HepG2 (cell line): ENCODE measurements at regions not wholly inside any gene's neighbourhood (a gene's known extent, or its start where the extent isn't known, plus 50 kb on each side); places are given as distances from the start of the nearest gene placed in this dataset.

Source experiments
- EP300 ChIP-seq, 3 experiments: sonication (generic) in 1 of 3; formaldehyde crosslinking in 1 of 3; IDR thresholded peaks; 2 replicates each; pipeline versions ENCODE4 v1.5.1 to v1.6.1; 2011 to 2020; ENCODE audit warnings: low read depth in 2 of 3, low read length in 2 of 3, borderline replicate concordance in 1 of 3, improper control_type of control experiment in 1 of 3, mild to moderate bottlenecking in 1 of 3, missing genetic modification reagents in 1 of 3, moderate library complexity in 1 of 3
- GATAD2A ChIP-seq: IDR thresholded peaks from 2 replicates; pipeline ENCODE4 v1.6.1; 2016
- HES4 ChIP-seq: sonication (generic); formaldehyde crosslinking; IDR thresholded peaks from 2 replicates; pipeline ENCODE4 v1.9.0; 2021; ENCODE audit warnings: mild to moderate bottlenecking, missing genetic modification reagents, borderline replicate concordance
- HNF4A ChIP-seq: sonication (generic); formaldehyde crosslinking; IDR thresholded peaks from 2 replicates; pipeline ENCODE4 v1.4.0; 2020; ENCODE audit warnings: missing genetic modification reagents
- KLF9 ChIP-seq: IDR thresholded peaks from 2 replicates; pipeline ENCODE4 v1.6.1; 2016; ENCODE audit warnings: low read depth
- NRL ChIP-seq: sonication (generic); formaldehyde crosslinking; IDR thresholded peaks from 2 replicates; pipeline ENCODE4 v1.5.0; 2020; ENCODE audit warnings: missing genetic modification reagents, mild to moderate bottlenecking, moderate library complexity, borderline replicate concordance
- PHF8 ChIP-seq: sonication (generic); formaldehyde crosslinking; IDR thresholded peaks from 2 replicates; pipeline ENCODE4 v1.5.0; 2020; ENCODE audit warnings: missing genetic modification reagents
- POGZ ChIP-seq: sonication (generic); formaldehyde crosslinking; IDR thresholded peaks from 2 replicates; pipeline ENCODE4 v1.4.0; 2020; ENCODE audit warnings: mild to moderate bottlenecking, missing genetic modification reagents
- SAP130 ChIP-seq: IDR thresholded peaks from 2 replicates; pipeline ENCODE4 v1.6.1; 2016; ENCODE audit warnings: low read depth
- STAG1 ChIP-seq: sonication (generic); formaldehyde crosslinking; IDR thresholded peaks from 2 replicates; pipeline ENCODE4 v1.4.0; 2020; ENCODE audit warnings: missing genetic modification reagents
- ZMYM4 ChIP-seq: sonication (generic); formaldehyde crosslinking; IDR thresholded peaks from 2 replicates; pipeline ENCODE4 v1.8.1; 2023; ENCODE audit warnings: mild to moderate bottlenecking, missing genetic modification reagents
- ZNF292 ChIP-seq: sonication (generic); formaldehyde crosslinking; IDR thresholded peaks from 2 replicates; pipeline ENCODE4 v1.8.1; 2022; ENCODE audit warnings: mild to moderate bottlenecking, low read depth, missing genetic modification reagents, borderline replicate concordance
- ZNF350 ChIP-seq: sonication (generic); formaldehyde crosslinking; IDR thresholded peaks from 2 replicates; pipeline ENCODE4 v1.4.0; 2020; ENCODE audit warnings: mild to moderate bottlenecking, low read depth, missing genetic modification reagents, borderline replicate concordance
- ZNF644 ChIP-seq: IDR thresholded peaks from 2 replicates; pipeline ENCODE4 v1.6.1; 2016; ENCODE audit warnings: low read depth
- ZNF724P ChIP-seq: sonication (generic); formaldehyde crosslinking; IDR thresholded peaks from 2 replicates; pipeline ENCODE4 v1.8.0; 2022; ENCODE audit warnings: missing genetic modification reagents, borderline replicate concordance
- TF ChIP-seq, protein P1 (sequence below): sonication (generic); formaldehyde crosslinking; IDR thresholded peaks from 2 replicates; pipeline ENCODE4 v1.4.0; 2020; ENCODE audit warnings: missing genetic modification reagents
- TF ChIP-seq, protein P2 (sequence below): sonication (generic); formaldehyde crosslinking; IDR thresholded peaks from 2 replicates; pipeline ENCODE4 v1.5.1; 2020; ENCODE audit warnings: mild to moderate bottlenecking, missing genetic modification reagents, moderate library complexity
- TF ChIP-seq, protein P3 (sequence below): IDR thresholded peaks from 2 replicates; pipeline ENCODE4 v1.6.1; 2012; ENCODE audit warnings: inconsistent platforms

DNA sequence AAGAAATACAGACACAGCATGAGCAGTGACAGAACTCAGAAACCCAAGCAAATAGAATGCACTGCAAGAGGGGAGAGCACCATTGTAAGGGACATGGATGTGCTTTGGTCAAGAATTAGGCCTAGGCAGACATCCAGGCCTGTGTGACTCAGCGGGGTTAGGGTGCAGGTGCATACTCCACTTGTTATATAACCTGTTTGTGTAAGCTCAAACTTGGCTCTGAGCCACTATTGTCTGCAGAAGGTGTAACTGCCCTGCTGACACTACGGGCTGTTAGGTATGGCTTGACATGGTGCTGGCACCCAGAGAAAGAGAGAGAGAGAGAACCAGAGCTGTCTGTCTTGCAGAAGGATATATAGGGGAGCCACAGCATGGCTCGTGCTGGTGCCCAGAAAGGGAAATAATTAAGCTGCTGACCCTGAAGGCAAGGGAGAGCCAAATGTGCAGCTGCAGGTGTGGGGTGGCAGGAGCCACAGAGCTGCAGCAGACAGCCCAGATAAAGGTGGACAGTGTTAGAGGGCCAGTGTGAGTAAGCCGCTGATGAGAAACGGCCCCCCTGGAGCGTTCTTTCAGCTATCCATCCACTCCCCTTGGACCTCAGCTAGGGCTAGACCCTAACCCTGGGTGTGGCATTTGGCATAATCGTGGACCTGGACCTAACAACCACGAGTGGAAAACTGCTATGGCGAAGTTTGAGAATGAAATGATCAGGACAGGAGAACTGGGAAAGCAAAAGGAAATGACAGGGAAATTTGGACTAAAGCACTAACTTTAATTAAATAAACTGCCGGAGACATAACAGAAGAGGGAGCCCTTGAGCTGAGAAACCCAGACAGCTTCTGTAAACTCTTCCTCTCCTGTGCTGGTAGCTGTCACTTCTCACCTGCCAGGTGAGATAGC, 253.0 kb upstream of the CCDC179 start (continued):
- TF ChIP-seq, protein P1, sequence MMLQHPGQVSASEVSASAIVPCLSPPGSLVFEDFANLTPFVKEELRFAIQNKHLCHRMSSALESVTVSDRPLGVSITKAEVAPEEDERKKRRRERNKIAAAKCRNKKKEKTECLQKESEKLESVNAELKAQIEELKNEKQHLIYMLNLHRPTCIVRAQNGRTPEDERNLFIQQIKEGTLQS: 0 out of 2 replicates have a peak, but pooled peaks have one; percentile 50
- peak; percentile 28; the same call in 1 of the 2 replicates for TF ChIP-seq SAP130 (CRISPR knock-in tag)
- TF ChIP-seq HNF4A (CRISPR knock-in tag): peak; percentile 78
- TF ChIP-seq, protein P2, sequence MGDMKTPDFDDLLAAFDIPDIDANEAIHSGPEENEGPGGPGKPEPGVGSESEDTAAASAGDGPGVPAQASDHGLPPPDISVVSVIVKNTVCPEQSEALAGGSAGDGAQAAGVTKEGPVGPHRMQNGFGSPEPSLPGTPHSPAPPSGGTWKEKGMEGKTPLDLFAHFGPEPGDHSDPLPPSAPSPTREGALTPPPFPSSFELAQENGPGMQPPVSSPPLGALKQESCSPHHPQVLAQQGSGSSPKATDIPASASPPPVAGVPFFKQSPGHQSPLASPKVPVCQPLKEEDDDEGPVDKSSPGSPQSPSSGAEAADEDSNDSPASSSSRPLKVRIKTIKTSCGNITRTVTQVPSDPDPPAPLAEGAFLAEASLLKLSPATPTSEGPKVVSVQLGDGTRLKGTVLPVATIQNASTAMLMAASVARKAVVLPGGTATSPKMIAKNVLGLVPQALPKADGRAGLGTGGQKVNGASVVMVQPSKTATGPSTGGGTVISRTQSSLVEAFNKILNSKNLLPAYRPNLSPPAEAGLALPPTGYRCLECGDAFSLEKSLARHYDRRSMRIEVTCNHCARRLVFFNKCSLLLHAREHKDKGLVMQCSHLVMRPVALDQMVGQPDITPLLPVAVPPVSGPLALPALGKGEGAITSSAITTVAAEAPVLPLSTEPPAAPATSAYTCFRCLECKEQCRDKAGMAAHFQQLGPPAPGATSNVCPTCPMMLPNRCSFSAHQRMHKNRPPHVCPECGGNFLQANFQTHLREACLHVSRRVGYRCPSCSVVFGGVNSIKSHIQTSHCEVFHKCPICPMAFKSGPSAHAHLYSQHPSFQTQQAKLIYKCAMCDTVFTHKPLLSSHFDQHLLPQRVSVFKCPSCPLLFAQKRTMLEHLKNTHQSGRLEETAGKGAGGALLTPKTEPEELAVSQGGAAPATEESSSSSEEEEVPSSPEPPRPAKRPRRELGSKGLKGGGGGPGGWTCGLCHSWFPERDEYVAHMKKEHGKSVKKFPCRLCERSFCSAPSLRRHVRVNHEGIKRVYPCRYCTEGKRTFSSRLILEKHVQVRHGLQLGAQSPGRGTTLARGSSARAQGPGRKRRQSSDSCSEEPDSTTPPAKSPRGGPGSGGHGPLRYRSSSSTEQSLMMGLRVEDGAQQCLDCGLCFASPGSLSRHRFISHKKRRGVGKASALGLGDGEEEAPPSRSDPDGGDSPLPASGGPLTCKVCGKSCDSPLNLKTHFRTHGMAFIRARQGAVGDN (CRISPR knock-in tag): peak; percentile 23; the same call in 1 of the 2 replicates
- 0 out of 2 replicates have a peak, but pooled peaks have one; percentile 41 for TF ChIP-seq ZNF724P (CRISPR knock-in tag)
- no peak for TF ChIP-seq NRL (CRISPR knock-in tag)
- peak; percentile 62; the same call in 1 of the 2 replicates for TF ChIP-seq ZNF350 (CRISPR knock-in tag)
- TF ChIP-seq PHF8: 0 out of 2 replicates have a peak, but pooled peaks have one; percentile 21
- peak; percentile 59 for TF ChIP-seq ZNF644 (CRISPR knock-in tag)
- TF ChIP-seq, protein P3, sequence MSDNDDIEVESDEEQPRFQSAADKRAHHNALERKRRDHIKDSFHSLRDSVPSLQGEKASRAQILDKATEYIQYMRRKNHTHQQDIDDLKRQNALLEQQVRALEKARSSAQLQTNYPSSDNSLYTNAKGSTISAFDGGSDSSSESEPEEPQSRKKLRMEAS: peak; percentile 65
- peak in 1 of 2 experiments; percentile 45; a peak in 2 of 4 replicates for TF ChIP-seq EP300 (IDR thresholded peaks at IDR 0.05; ENCODE audit: low read depth in 2 of 2, low read length in 2 of 2)
- 0 out of 2 replicates have a peak, but pooled peaks have one; percentile 31 for TF ChIP-seq EP300 (CRISPR knock-in tag; IDR thresholded peaks at IDR 0.05; ENCODE audit: borderline replicate concordance)
- no peak for TF ChIP-seq HES4 (CRISPR knock-in tag)
- TF ChIP-seq ZMYM4 (CRISPR knock-in tag): 0 out of 2 replicates have a peak, but pooled peaks have one; percentile 29
- TF ChIP-seq ZNF292 (CRISPR knock-in tag): peak; percentile 44; the same call in 1 of the 2 replicates
- TF ChIP-seq KLF9: no peak
- TF ChIP-seq GATAD2A (CRISPR knock-in tag): peak; percentile 46; the same call in 1 of the 2 replicates
- TF ChIP-seq STAG1: peak; percentile 68
- peak; percentile 48; the same call in 1 of the 2 replicates for TF ChIP-seq POGZ (CRISPR knock-in tag)
- TF ChIP-seq, all 625 proteins: peak for 88
